ENCODE measurements at regions not wholly inside any gene's neighbourhood (a gene's known extent, or its start where the extent isn't known, plus 50 kb on each side); places are given as distances from the start of the nearest gene placed in this dataset.

- no peak for TF ChIP-seq ZNF710 (CRISPR knock-in tag; IDR thresholded peaks at IDR 0.05; ENCODE audit: borderline replicate concordance)
- TF ChIP-seq ZHX2 (IDR thresholded peaks at IDR 0.05; ENCODE audit: low read depth): no peak
- no peak for TF ChIP-seq ZHX2 (CRISPR knock-in tag; IDR thresholded peaks at IDR 0.05; ENCODE audit: borderline replicate concordance)
- no peak for TF ChIP-seq FOXC1 (CRISPR knock-in tag; IDR thresholded peaks at IDR 0.05; ENCODE audit: borderline replicate concordance)
- TF ChIP-seq SP140L (CRISPR knock-in tag; IDR thresholded peaks at IDR 0.05; ENCODE audit: borderline replicate concordance): no peak
- no peak for TF ChIP-seq FOXJ3 (CRISPR knock-in tag; IDR thresholded peaks at IDR 0.05; ENCODE audit: borderline replicate concordance)
- no peak for TF ChIP-seq KDM6A (CRISPR knock-in tag; IDR thresholded peaks at IDR 0.05; ENCODE audit: low read depth)
Measured at GRCh38 chr20:6339176-6339575, 216.3 kb upstream of the FERMT1 start (continued).
